GOT3 (cell line): ENCODE measurements at regions not wholly inside any gene's neighbourhood (a gene's known extent, or its start where the extent isn't known, plus 50 kb on each side); places are given as distances from the start of the nearest gene placed in this dataset.

ENCODE experiments used
- DNase-seq: peaks from one replicate; lab custom pipeline; 2025; ENCODE audit warnings: mixed read lengths; lab: John Stamatoyannopoulos, UW

DNA sequence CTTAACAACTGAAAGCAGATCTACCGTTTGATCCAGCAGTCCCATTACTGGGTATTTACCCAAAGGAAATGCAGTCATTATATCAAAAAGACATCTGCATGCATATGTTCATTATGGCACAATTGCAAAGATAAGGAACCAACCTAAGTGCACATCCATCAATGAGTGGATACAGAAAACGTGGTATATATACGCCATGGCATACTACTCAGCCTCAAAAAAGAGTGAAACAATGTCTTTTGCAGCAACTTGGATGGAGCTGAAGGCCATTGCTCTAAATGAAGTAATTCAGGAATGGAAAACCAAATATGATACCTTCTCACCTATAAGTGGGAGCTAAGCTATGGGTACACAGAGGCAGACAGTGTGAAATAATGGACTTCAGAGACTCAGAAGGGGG is 169.3 kb downstream of the ZBTB18 start:
- no peak for DNase-seq

DNA sequence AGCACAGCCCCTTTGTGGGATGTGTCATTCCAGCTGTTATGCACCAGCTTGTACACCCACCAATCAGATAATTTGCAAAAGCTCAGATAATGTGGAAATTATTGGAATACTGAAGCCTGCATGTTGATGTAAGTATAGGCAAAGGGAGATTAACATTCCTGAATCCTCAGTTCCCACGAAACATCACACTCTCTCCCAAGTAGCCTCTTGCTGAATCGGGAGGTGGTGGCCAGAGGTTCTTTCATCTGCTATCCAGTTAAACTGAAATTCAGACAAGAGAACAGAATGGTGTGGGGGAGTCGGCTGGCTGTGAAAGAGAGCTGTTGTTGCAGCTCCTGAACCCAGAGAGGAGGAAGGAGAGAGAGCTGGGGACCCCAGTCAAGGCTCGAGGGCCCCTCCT is 170.9 kb downstream of the ZBTB18 start:
- no peak for DNase-seq

DNA sequence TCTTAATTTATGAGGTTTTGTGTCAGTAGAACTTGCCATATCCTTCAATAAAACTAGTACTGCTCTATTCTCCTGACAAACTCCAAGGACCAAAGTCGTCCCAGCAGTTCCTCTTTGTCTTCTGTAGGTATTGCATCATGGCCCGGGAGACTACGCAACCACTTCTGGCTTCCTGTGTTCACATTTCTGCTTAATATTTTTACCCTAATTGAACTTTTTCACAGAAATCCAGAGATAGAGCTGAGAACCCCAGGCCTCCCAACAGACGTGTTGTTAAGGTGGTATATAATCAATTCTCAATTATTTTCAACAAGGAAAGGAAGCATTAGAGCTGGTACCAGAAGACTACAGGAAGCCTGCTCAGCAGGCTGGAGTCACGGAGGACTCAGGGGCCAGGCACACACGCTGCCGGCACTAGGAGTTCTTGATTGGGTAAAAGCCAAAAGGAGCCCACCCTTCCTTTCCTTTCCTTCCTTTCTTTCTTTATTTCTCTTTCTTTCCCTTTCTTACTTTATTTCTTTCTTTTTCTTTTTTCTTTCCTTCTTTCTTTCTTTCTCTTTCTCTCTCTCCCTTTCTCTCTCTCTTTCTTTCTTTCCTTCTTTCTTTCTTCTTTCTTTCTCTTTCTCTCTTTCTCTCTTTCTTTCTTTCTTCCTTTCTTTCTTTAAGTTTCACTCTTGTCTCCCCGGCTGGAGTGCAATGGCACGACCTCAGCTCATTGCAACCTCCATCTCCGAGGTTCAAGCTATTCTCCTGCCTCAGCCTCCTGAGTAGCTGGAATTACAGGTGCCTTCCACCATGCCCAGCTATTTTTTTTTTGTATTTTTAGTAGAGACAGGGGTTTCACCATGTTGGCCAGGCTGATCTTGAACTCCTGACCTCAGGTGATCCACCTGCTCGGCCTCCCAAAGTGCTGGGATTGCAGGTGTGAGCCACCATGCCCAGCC is 173.7 kb downstream of the ZBTB18 start:
- DNase-seq = no peak

DNA sequence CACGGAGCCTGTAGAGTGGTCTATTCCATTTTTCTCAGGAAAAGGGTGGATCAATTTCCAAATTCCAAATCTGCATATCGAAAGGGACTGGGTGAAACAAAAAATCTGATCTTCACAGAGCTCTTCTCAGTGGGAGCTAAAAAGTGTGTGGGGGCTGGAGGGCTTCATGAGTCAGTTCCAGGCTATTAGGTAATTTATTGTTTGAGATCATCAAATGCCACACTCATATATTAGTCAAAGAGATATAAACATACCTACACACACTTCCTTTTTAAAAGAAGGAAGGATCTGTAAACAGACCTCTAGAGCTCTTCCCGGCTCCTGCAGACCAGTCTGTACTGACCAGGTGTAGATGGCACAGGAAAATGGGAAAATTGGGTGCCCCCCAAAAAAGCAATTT is 175.4 kb downstream of the ZBTB18 start:
- no peak for DNase-seq

DNA sequence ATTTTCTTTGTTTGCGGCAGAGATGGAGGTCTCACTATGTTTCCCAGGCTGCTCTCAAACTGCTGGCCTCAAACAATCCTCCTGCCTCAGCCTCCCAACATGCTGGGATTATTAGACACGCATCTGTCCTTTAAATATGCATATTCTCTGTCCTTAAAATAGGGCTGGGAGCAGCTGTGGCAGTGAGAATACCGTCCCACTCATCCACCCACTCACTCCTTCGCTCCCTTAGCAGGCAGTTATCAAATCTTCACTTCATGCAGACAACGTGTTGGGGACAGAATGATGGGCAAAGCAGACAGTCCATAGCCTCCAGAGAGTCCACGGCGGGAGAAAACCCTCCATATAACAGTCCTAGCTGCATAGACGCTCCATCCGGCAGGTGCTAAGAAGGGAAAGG is 179.4 kb downstream of the ZBTB18 start:
- no peak for DNase-seq

DNA sequence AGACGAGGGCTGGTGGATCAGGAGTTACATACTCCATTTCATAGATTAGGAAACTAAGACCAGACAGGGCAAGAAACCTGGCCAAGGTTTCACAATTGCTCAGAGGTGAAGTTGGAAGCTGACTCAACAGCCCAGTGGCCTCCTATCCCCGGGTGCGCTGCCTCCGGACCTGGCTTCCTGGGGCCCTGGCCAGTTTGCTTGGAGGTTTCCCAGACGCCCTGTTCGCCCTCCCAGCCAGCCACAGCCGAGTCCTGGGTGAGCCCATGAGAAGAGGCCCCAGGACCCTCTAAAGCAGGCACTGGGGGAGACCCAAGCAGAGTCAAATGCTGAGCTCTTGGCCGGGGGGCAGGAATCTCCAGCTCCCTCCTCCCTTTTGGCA is 180.1 kb downstream of the ZBTB18 start:
- no peak for DNase-seq

DNA sequence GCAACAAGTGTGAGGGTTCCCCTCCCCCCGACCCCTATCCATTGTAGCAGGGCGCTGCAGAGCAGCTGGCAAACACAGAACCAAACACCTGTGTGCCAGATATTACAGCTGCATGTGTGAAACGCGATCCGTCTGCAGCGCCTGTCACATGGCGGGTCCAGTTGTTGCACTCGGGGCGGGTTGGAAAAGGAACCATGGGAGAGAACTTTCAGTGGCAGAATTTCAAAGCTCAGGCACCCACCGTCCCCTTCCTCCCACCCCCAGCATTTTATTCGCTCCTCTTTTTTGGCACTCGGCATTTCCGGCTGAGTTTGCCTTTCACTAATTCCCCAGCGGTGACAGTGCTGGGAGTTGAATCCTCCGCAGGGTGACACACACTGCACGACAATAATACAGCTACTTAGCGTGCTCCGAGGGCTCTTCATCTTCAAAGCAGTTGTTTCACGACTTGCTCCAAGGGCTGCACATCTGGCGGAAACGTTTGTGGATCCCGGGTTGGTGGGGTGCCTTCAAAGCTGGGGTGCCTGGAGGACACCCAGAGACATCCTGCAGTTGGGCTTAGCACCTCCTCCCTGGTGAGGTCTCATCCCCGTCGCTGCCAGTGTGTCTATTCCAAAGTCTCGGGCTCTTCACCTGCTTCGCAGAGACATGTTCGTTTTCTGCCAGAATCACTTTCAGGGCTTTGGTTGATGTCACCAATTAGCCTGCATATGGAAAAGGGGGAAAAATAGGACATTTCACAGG is 180.7 kb downstream of the ZBTB18 start:
- DNase-seq = no peak

DNA sequence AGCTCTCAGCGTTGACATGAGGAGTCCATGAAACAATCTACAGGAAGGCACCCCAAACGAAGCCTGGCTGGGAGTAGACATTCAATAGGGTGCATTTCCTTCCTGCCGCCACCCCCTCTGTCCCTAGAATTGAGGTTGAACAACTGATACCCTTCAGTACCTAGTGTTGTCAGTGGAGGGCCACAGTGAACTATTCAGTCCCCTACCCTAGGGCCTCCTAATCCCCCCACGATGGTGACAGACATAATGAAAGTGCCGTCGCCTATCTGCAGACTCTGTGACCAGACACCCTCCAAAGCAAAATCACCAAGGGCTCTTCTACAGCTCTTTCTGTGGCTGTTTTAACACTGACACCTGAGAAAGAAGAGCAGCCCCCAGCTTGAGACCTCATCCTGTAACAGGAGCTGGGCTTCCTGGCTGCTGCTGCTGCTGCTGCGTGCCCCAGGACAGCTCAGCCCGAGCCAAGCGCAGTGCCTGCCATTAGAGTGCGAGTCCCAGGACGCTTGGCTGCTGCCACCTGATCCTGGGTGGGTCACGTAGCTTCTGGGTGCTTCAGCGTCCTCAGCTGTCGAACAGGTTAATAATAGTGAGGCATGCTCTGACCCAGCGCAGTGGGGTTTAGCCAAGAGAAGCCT is 183.0 kb downstream of the ZBTB18 start:
- DNase-seq = no peak

DNA sequence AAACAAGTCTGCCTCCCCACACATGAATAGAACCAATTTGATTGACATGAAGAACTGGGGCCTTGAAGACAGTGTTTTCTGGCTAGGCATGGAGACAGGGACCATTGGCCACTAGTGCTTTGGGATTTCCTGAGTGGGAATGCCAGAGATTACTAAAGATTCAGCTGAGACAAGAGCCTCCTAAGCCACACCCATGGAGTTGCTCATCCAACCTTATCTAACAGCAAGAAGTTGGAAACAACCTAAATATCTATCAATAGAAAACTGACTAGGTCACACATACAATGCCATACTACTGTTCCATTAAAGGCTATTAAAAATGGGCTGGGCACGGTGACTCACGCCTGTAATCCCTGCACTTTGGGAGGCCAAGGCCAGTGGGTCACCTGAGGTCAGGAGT is 184.1 kb downstream of the ZBTB18 start:
- no peak for DNase-seq

DNA sequence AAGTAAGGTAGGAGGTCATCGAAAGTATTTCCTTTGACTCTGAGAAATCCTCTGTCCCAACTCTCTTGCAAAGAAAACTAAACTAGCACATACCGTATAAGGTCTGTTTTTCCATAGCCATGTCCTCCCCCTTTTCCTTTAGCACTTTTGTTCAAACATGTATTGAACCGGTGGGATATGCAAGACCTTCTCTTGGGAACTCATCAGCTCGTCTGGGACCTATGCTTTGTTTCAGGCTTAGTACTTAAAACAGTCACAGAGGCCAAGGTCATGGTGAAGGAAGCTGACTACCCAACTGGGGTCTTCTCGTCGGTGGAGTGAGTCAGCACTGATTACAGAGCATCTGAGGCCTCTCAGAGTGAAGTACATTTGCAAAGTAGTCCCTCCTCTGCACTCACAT is 185.0 kb downstream of the ZBTB18 start:
- no peak for DNase-seq

DNA sequence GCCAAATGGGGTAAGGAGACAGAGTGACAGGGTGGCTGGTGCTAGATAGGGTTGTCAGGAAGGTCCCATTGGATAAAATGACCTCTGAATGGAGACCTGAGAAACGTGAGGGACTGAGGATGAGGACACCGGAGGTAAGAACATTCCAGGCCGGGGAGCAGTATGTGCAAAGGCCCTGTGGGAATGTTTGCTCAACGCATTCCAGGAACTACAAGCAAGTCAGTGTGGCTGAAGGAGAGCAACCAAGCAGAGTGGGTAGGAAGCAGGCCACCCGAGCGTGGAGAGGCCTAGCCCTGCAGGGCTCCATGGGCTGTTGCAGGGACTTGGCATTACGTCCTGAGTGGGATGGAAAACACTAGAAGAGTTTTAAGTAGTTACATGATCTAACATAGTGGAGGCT is 185.6 kb downstream of the ZBTB18 start:
- DNase-seq = no peak

DNA sequence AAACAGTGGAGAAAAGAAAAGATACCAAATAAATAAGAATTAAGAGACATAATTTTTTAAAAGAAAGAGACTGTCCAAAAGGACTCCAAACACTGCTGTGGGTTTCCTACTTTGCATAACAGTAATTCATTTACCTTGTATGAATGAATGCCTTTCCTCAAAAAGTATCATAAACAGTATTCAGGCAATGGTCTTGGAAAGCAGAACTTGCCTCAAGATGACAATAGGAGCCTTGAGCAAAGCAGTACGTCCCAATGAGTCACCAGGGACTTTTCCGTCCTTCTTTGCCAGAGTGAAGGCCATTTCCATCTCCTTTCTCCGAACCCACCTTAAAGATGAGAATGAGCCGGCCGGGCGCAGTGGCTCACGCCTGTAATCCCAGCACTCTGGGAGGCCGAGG is 186.4 kb downstream of the ZBTB18 start:
- no peak for DNase-seq

DNA sequence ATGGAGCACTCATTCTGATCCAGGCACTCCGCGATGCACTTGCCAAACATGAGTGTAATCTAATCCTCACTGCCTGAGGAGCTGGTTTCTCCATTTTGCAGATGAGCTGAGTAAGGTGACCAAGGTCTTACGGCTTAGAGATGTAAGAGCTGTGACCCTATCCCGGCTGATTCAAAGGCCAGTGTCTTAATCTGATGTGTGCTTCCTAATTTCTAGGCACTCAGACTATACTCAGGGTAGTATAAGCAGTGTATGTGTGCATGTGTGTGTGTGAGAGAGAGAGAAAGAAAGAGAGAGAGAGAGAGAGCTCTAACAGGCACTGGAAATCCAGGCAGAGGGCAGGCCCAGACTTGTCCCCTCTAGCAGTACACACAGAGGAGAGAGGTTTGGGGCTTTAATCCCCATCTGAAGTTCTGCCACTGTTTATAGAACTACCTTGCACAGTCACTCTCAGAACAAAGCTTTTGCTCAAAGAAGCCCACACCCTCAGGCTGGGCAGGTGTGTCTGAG is 188.2 kb downstream of the ZBTB18 start:
- no peak for DNase-seq

DNA sequence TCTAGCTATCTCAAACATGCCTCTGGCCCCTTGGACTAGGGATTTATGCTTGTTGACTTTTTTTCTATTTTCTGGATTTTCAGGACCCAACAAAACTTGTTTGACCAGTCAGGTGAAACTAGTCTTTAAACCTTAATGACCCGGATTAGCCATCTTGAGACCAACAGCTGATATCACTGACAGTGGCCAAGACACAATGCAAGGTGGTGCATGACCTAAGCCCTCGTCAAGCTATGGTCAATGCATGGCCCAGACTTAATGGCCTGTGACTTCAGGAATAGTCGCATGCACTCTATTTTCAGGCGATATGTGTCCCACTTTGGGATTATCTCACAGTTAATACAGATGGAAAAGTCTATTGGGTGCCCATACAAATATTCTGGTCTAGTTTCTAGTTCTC is 190.4 kb downstream of the ZBTB18 start:
- no peak for DNase-seq

DNA sequence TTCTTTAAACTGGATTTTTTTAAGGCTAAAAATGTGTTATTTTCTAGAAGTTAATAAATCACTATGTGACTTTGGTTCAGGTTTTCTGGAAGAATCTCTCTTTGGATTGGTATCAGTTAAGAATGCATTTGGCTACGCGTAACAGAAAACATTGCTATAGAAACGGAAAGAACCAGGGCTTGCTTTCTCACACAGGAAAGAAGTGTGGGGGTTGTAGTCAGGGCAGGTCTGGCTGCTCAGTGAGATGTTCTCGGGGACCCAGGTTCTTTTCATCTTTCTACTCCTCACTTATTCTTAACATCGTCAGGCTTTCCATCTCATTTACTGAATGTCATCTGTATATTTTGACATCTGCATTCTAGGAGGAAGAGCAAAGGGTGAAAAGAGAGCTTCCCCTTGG is 191.4 kb downstream of the ZBTB18 start:
- no peak for DNase-seq

DNA sequence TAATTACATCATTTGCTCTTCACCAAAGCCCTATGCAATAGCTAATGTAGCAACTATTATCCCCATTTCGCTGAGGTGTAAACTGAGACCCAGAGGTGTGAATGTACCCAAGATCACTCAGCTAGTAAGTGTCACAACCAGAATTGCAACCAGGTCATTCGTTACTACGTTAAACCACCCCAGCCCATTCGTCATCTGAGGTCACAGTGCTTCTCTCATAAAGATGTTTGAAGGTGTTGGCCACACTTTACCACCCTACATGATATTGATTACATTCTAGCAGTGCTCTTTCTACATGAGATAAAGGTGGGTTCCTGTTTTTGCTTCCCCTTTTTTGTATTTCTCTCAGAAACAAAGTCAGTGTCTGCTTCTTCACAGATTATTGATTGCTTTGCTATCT is 195.3 kb downstream of the ZBTB18 start:
- no peak for DNase-seq

DNA sequence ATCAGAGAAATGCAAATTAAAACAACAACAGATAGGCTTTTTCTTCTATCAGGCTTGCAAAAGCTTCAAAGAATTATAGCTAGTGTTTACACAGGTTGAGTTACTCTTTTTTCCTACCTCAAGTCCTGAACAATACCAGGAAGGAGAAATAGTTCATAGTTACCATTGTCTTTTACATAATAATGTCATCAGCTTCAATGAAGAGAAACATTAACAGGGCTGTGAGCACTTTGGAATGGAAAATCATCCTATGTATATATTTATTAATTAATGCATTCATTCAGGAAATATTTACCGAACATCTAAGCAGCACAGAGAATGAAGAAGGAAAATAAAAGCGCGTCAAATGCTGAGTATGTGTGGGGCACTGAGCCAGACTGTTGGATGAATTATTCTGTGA is 197.3 kb downstream of the ZBTB18 start:
- no peak for DNase-seq

DNA sequence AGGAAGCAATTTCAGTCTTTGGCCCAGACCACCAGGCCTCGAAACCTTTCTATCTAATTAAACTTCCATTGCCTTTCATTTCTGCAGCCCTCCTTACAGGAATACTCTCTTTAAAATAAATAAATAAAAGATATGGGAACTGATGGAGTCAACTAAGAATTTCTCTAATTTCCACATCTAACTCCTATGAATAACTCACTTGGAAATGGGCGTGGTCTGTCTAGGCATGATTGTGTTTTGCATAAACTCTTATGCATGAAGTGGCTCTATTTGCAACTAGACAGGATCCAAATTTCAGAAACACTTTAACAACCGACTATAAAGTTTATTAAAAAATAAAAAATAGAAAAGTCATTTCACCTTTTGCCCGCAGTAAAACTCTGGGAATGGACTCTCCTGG is 199.5 kb downstream of the ADSS2 start:
- DNase-seq = no peak

DNA sequence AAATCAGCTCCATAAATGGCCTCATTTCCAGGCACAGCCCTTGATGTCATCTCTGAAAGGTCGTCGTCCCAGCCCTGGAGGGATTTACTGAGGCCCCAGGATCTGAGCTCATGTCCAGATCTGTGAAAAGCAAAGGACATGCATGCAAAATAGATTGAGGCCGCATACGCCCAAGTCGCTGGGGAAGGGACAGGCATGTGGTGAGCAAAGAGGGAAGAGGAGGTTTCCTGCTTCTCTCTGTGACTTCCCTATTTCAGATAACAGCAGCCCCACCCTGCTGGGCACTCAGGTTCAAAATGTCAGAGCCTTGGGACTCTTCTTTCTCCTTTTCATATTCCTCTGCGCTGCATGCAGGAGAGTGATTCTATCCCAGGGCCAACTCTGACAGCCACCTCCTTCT is 197.2 kb downstream of the ADSS2 start:
- no peak for DNase-seq

DNA sequence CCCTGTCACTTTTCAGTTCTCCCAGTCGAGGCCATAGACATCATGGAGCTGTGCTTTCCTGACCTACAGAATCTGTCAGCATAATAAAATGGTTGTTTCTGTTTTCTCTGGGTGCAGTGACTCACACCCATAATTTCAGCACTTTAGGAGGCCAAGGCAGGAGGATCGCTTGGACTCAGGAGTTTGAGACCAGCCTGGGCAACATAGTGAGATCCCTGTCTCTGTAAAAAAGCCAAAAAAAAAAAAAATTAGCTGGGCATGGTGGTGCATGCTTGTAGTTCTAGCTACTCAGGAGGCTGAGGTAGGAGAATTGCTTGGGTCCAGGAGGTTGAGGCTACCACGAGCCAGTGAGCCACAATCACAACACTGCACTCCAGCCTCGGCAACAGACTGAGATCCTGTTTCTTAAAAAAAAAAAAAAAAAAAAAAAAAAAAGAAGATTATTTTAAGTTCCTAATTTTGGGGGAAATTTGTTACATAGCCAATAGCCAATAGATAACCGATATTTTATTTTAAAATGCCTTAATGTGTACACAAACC is 196.2 kb downstream of the ADSS2 start:
- no peak for DNase-seq

DNA sequence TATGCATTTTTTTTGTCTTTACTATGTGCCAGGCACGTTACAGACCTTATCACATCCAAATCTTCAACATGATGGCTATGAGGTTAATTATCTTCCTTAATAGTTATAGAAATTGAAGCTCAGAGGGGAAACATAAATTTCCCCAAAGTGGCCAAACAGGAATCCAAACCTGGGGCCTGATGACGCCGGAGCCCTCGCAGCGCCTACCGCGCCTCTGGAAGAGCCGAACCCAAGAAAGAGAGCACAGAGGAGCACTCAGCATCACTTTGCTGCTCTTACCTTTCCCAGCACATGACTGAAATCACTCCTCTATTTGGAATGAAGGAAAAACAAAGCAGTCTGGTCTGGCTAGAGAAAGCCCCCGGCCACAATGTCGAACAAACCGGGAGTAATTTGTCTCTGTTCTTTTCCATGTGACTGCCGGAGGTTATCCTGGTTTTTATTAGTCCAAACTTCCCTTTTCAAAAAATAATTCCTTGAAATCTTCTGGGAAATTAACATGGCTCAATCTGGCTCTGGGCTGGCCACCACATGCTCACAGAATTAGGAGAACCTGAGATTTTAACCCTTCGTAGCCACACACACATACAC is 195.5 kb downstream of the ADSS2 start:
- DNase-seq = no peak

DNA sequence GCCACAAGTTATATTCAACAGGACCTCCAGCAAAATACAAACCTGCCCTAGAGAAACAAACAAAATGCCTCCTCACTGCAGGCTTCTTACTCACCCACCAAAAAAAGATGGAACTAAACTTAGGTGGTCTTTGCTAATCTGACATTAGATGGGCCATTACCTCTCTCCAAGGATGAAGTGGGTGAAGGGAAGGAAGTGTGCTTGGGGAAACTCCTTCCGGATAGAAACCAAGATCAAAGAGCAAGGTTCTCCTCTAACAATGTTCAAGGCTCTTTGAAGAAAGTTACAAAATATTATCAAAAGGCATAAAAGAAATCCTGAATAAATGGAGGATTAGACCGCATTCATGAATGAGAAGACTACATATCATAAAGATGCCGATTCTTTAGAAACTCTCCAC is 187.5 kb downstream of the ADSS2 start:
- no peak for DNase-seq
